ENCODE measurements at regions not wholly inside any gene's neighbourhood (a gene's known extent, or its start where the extent isn't known, plus 50 kb on each side); places are given as distances from the start of the nearest gene placed in this dataset.
A peak's percentile ranks its signal among the peaks of the same experiment; 100 is the strongest.

GRCh38 chr11:69992026-69992425, 86.1 kb upstream of the ANO1 start:
- no peaks in the 10 kb centered on the region for H3K36me3 ChIP-seq (replicated peaks; ENCODE audit: control insufficient read depth, insufficient read depth, low read length)
- no peak overlapping the region for H3K4me3 ChIP-seq (ENCODE audit: insufficient read depth, low read depth, low read length)
- H3K27me3 ChIP-seq (ENCODE audit: control insufficient read depth, insufficient read depth, low read length) = peaks cover 28% of the 10 kb centered on the region
- DNase-seq = no peak

GRCh38 chr11:69992943-69993694, 85.0 kb upstream of the ANO1 start:
- no peaks in the 10 kb centered on the region for H3K36me3 ChIP-seq (replicated peaks; ENCODE audit: control insufficient read depth, insufficient read depth, low read length)
- H3K27me3 ChIP-seq (ENCODE audit: control insufficient read depth, insufficient read depth, low read length) = peaks cover 25% of the 10 kb centered on the region
- no peak for DNase-seq
- no peak overlapping the region for H3K4me3 ChIP-seq (ENCODE audit: insufficient read depth, low read depth, low read length)

GRCh38 chr11:69994810-69995209, 83.3 kb upstream of the ANO1 start:
- Histone ChIP-seq H3K36me3 (replicated peaks; ENCODE audit: control insufficient read depth, insufficient read depth, low read length) (no peaks in the 10 kb centered on the region), H3K4me3 (ENCODE audit: insufficient read depth, low read depth, low read length) (no peak overlapping the region), H3K27me3 (ENCODE audit: control insufficient read depth, insufficient read depth, low read length) (peaks cover 21% of the 10 kb centered on the region)
- no peak for DNase-seq

GRCh38 chr11:69995697-69996096, 82.4 kb upstream of the ANO1 start:
- H3K4me3 ChIP-seq (ENCODE audit: insufficient read depth, low read depth, low read length) = no peak overlapping the region
- no peaks in the 10 kb centered on the region for H3K36me3 ChIP-seq (replicated peaks; ENCODE audit: control insufficient read depth, insufficient read depth, low read length)
- H3K27me3 ChIP-seq (ENCODE audit: control insufficient read depth, insufficient read depth, low read length) = peaks cover 24% of the 10 kb centered on the region
- no peak for DNase-seq

GRCh38 chr11:69996451-69996850, 81.7 kb upstream of the ANO1 start:
- Histone ChIP-seq H3K27me3 (ENCODE audit: control insufficient read depth, insufficient read depth, low read length) (peaks cover 32% of the 10 kb centered on the region), H3K4me3 (ENCODE audit: insufficient read depth, low read depth, low read length) (no peak overlapping the region), H3K36me3 (replicated peaks; ENCODE audit: control insufficient read depth, insufficient read depth, low read length) (no peaks in the 10 kb centered on the region)
- no peak for DNase-seq

GRCh38 chr11:69997352-69997751, 80.8 kb upstream of the ANO1 start:
- DNase-seq = no peak
- Histone ChIP-seq H3K36me3 (replicated peaks; ENCODE audit: control insufficient read depth, insufficient read depth, low read length) (no peaks in the 10 kb centered on the region), H3K4me3 (ENCODE audit: insufficient read depth, low read depth, low read length) (no peak overlapping the region), H3K27me3 (ENCODE audit: control insufficient read depth, insufficient read depth, low read length) (peaks cover 35% of the 10 kb centered on the region)

- peak; percentile 84 for DNase-seq
- H3K27me3 ChIP-seq (ENCODE audit: control insufficient read depth, insufficient read depth, low read length) = peaks cover 36% of the 10 kb centered on the region
- H3K4me3 ChIP-seq (ENCODE audit: insufficient read depth, low read depth, low read length) = no peak overlapping the region
- H3K36me3 ChIP-seq (replicated peaks; ENCODE audit: control insufficient read depth, insufficient read depth, low read length) = no peaks in the 10 kb centered on the region
These were observed 78.4 kb upstream of the ANO1 start for GRCh38 chr11:69999721-70000120.

- no peak overlapping the region for H3K4me3 ChIP-seq (ENCODE audit: insufficient read depth, low read depth, low read length)
- no peaks in the 10 kb centered on the region for H3K36me3 ChIP-seq (replicated peaks; ENCODE audit: control insufficient read depth, insufficient read depth, low read length)
- no peak for DNase-seq
- H3K27me3 ChIP-seq (ENCODE audit: control insufficient read depth, insufficient read depth, low read length) = peaks cover 36% of the 10 kb centered on the region
These were observed 77.9 kb upstream of the ANO1 start for GRCh38 chr11:70000228-70000627.

GRCh38 chr11:70001246-70001645, 76.9 kb upstream of the ANO1 start:
- H3K27me3 ChIP-seq (ENCODE audit: control insufficient read depth, insufficient read depth, low read length) = peaks cover 35% of the 10 kb centered on the region
- no peaks in the 10 kb centered on the region for H3K36me3 ChIP-seq (replicated peaks; ENCODE audit: control insufficient read depth, insufficient read depth, low read length)
- DNase-seq = no peak
- H3K4me3 ChIP-seq (ENCODE audit: insufficient read depth, low read depth, low read length) = no peak overlapping the region

GRCh38 chr11:70002433-70002832, 75.7 kb upstream of the ANO1 start:
- Histone ChIP-seq H3K4me3 (ENCODE audit: insufficient read depth, low read depth, low read length) (no peak overlapping the region), H3K36me3 (replicated peaks; ENCODE audit: control insufficient read depth, insufficient read depth, low read length) (no peaks in the 10 kb centered on the region)
- no peak for DNase-seq

GRCh38 chr11:70005107-70005818, 72.9 kb upstream of the ANO1 start:
- Histone ChIP-seq H3K36me3 (replicated peaks; ENCODE audit: control insufficient read depth, insufficient read depth, low read length) (no peaks in the 10 kb centered on the region), H3K27me3 (ENCODE audit: control insufficient read depth, insufficient read depth, low read length) (peaks cover 15% of the 10 kb centered on the region), H3K4me3 (ENCODE audit: insufficient read depth, low read depth, low read length) (no peak overlapping the region)
- DNase-seq = no peak

More at GRCh38 chr11:70002433-70002832, 75.7 kb upstream of the ANO1 start:
- H3K27me3 ChIP-seq (ENCODE audit: control insufficient read depth, insufficient read depth, low read length) = peaks cover 25% of the 10 kb centered on the region

- H3K27me3 ChIP-seq (ENCODE audit: control insufficient read depth, insufficient read depth, low read length) = peaks cover 1% of the 10 kb centered on the region
- H3K4me3 ChIP-seq (ENCODE audit: insufficient read depth, low read depth, low read length) = no peak overlapping the region
- H3K36me3 ChIP-seq (replicated peaks; ENCODE audit: control insufficient read depth, insufficient read depth, low read length) = no peaks in the 10 kb centered on the region
- no peak for DNase-seq
These were observed 70.3 kb upstream of the ANO1 start for GRCh38 chr11:70007796-70008195.

GRCh38 chr11:70010774-70011173, 67.3 kb upstream of the ANO1 start:
- no peaks in the 10 kb centered on the region for H3K36me3 ChIP-seq (replicated peaks; ENCODE audit: control insufficient read depth, insufficient read depth, low read length)

GRCh38 chr11:70012134-70012733, 65.9 kb upstream of the ANO1 start:
- Histone ChIP-seq H3K4me3 (ENCODE audit: insufficient read depth, low read depth, low read length) (no peak overlapping the region), H3K27me3 (ENCODE audit: control insufficient read depth, insufficient read depth, low read length) (no peaks in the 10 kb centered on the region), H3K36me3 (replicated peaks; ENCODE audit: control insufficient read depth, insufficient read depth, low read length) (no peaks in the 10 kb centered on the region)
- no peak for DNase-seq

More at GRCh38 chr11:70010774-70011173, 67.3 kb upstream of the ANO1 start:
- Histone ChIP-seq H3K4me3 (ENCODE audit: insufficient read depth, low read depth, low read length) (no peak overlapping the region), H3K27me3 (ENCODE audit: control insufficient read depth, insufficient read depth, low read length) (no peaks in the 10 kb centered on the region)
- no peak for DNase-seq

GRCh38 chr11:70014291-70014690, 63.8 kb upstream of the ANO1 start:
- Histone ChIP-seq H3K4me3 (ENCODE audit: insufficient read depth, low read depth, low read length) (no peak overlapping the region), H3K27me3 (ENCODE audit: control insufficient read depth, insufficient read depth, low read length) (no peaks in the 10 kb centered on the region), H3K36me3 (replicated peaks; ENCODE audit: control insufficient read depth, insufficient read depth, low read length) (no peaks in the 10 kb centered on the region)
- peak; percentile 29 for DNase-seq
